GM18907 (cell line): ENCODE measurements at regions not wholly inside any gene's neighbourhood (a gene's known extent, or its start where the extent isn't known, plus 50 kb on each side); places are given as distances from the start of the nearest gene placed in this dataset.
A peak's percentile ranks its signal among the peaks of the same experiment; 100 is the strongest.

ENCODE experiments used
- ATAC-seq: cut with Tn5 transposase; IDR thresholded peaks from one replicate; pipeline ENCODE4 v1.9.1; 2021; ENCODE audit warnings: mild to moderate bottlenecking, moderate library complexity; ENCODE audit not compliant: unreplicated experiment

DNA sequence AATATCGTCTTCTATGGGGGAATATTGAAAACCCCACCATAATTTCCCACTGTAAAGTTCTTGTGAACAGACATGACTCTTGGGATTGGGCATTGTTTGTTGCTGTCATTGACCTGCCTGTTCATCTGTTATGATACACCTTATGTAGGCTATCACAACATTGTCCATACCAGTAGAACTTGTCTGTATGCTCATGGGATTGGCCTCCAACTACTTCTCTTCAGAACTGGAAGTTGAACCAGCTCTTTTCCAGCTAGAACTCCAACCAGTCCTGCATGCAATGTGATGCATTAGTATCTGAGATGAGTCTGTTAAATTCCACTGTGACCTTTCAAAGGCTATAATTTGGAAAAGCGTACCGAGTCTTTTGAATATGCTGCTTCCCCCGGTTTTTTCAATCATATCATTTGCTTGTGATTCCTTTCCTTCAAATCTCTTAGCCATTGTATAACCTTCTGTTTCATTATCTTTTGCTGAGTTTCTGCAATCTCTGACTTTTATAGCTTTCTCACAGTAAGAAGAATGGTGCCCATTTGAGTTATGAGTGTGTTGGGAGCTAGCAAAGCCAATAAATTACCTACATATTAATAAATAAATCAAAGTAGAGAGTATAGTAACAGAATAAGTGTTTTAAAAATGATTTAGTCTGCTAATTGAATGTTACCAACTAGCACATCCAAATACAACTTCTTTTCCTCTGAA is 101.9 kb downstream of the PLK2 start:
- ATAC-seq: no peak

- no peak for ATAC-seq
These were observed 102.8 kb downstream of the PLK2 start for GRCh38 chr5:58357121-58357520.

GRCh38 chr5:58356662-58357061 is 103.2 kb downstream of the PLK2 start:
- ATAC-seq: no peak

DNA sequence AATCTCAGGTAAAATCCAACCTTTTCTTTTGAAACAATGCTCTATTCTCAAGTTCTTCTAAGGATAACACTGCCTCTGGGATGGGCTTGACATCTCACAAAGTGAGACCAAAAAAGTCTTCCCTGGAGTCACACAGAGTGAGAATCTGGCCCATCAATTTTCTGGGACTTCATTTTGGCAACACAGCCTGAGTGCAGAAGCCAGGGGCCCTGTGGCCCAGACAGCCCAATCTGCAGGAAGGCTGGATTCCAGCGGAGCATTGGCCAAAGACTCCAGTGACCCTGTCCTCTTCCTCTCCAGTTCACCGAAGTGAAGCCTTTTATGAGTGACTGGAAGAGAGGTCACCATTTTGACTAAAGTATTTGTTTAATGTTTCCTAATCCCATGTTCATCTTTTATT is 105.1 kb downstream of the PLK2 start:
- ATAC-seq: no peak

- no peak for ATAC-seq
These were observed 105.9 kb downstream of the PLK2 start for GRCh38 chr5:58353992-58354391.

DNA sequence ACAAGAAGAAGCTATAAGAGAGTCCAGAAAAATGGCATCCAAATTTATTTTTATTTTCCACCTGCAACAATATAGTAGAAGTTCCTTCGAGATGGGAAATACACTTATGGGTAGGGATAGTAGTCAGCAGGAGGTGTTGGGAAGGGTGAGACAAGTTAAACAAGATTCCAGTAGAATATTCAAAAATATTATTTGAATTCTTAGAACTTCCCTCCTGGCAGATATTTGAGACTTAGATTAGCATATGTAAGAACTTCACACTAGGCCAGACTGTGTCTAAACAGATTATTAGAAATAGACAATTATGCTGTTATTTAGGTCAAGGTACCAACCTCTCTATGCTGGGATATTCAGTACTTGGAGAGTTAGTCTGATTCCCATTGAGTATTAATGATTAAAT is 108.7 kb downstream of the PLK2 start:
- ATAC-seq: no peak

GRCh38 chr5:58348996-58349728 is 110.7 kb downstream of the PLK2 start:
- no peak for ATAC-seq

DNA sequence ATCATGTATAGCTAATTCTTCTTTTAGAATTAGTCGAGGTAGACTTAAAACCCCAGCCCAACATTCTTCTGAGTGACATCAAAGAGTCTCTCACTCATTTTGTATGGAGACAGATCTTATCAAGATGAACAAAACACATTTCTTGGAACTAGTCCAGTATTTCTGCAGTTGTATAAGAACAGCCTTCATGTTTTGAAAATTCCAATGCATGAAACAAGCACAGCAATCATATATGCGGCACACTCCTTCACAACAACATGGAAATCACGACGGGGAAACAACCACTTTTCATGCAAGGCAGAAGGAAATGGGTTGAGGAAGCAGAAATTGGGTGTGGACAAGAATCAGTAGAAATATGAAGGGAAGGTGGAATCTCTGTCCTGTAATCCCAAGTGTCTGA is 113.8 kb downstream of the PLK2 start:
- ATAC-seq: no peak

- no peak for ATAC-seq
These were observed 118.4 kb downstream of the PLK2 start for GRCh38 chr5:58341476-58341875.

DNA sequence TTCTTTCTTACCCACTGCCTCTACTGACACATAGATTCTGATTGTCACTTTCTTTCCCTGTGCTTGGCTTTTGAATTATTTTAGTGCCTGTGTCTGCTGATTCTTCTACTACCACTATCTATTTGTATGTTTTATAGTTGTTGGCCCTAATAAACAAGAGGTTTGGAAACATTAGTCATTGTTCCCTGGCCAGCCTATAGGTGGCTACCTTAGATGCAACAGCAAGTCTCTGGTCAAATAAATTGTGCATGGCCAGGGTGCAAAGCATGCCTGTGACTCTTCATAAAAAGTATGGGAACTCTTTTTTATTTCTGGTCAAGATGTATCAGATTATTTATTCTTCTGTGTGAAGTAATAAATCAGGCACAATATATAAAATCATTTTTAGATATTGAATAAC is 124.4 kb downstream of the PLK2 start:
- no peak for ATAC-seq

DNA sequence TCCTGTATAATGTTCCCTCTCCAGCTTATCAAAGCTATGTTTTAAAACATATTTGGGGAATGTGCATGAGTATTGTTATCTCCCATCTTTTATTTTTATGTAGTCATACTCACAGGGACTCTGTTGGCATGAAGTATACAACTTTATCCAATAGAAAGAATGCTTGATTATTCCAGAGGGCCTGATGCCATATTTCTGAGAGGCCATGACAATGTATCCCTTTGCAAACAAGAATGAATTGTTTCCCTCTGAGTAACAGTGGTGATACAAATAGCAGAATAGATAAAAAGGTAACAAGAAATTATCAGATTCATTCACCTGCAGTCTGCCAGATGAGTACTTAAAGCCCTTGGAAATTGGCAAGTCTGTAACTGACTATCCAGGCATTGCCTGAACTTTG is 125.9 kb downstream of the PLK2 start:
- ATAC-seq: no peak

DNA sequence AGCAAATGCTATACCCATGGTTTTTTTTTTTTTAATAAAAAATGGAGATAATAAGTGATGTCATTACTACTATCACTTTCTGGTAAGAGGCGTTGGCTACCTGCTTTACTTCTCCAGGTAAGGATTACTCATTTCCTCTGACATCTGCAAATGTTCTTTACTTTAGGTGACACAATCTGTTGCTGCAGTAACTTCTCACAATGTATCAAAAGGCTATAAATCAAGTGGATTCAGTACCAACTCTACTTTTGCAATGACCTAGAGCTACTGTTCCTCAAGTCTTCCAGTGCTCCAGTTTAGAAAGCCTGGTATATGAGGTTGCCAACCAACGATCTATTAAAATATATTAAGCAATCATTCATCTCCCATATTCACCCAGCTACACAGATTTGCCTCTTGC is 129.1 kb downstream of the PLK2 start:
- no peak for ATAC-seq

- peak; percentile 60 for ATAC-seq
These were observed 132.6 kb downstream of the PLK2 start for GRCh38 chr5:58327289-58327688.

GRCh38 chr5:58326022-58326421 is 133.9 kb downstream of the PLK2 start:
- ATAC-seq: no peak

GRCh38 chr5:58322453-58322852 is 137.4 kb downstream of the PLK2 start:
- no peak for ATAC-seq

GRCh38 chr5:58318468-58318867 is 141.4 kb downstream of the PLK2 start:
- ATAC-seq: no peak

- ATAC-seq: no peak
These were observed 142.1 kb downstream of the PLK2 start for GRCh38 chr5:58317808-58318207.

GRCh38 chr5:58317009-58317408 is 142.9 kb downstream of the PLK2 start:
- ATAC-seq: no peak

GRCh38 chr5:58315794-58316193 is 144.1 kb downstream of the PLK2 start:
- no peak for ATAC-seq

DNA sequence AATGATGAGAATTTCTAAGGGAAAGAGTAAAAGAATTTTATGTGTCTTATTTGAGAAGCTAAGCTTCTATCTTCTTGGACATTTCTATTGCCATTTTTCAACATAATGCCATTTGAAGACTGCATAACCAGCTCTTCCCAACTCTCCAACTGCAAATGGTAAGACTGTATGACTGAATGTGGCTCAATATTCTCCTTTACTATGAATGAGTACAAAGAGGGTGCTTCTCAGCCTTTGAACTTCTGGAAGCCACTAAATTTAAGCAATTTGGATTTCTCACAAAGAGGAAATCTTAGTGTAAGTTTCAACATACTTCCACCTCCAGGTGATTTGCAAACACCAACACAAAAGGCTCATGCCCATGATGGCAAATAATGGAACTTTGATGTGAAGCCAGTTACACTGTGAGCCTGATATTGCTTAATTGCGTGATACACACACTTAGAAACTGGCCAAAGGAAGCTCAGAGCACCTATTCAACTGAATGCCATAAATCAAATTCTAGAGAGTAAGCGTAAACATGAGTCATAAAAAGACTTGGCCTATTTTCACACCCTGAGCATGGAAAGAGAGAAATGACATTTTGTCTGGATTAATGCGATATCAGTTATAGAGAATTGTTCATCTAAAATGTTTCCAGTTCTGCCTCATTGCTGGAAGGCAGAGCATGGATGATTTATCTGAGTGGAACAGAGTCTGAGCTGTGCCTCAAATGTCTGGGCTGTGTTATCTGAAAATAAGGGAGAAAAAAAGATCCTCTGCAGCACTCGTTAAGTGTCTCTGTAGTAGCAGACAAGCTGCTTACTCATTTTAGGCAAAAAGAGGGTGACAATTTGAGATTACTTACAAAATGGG is 145.3 kb downstream of the PLK2 start:
- no peak for ATAC-seq

DNA sequence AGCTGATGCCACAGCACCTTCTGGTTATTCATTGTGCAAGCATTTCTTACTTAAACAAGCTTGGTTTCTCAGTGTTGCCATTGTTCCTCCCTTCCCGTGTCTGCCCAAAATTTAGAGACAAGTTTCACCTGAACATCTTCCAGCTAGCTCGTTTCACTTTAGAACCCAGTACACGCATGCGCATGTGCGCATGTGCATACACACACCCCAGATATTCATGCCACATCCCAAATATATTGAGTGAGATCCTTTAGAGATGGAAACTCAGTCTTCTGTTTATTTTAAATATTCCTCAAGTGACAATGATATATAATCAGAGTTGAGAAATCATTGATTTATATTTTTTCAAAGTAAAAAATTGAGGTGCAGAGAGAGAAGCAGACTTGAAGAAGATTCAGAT is 147.6 kb downstream of the PLK2 start:
- no peak for ATAC-seq

DNA sequence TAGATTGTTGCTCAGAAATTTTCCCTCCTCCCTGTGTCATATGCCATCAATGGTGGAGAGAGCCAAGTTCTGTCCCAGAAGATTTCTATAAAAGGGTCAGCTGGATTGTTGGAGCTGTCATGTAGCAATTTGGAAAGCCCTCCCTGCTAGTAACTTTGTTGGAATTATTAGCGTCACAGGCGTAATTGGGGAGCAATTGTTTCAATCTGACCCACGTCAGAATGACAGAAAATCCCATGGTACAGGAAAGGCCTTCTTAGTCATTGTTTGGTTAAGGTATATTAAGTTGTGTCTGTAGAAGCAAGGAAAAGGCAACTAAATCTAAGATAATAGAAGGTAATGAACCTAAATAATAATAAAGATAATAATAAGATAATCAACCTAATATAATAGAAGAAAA is 148.4 kb downstream of the PLK2 start:
- ATAC-seq: no peak
